ENCODE measurements at regions not wholly inside any gene's neighbourhood (a gene's known extent, or its start where the extent isn't known, plus 50 kb on each side); places are given as distances from the start of the nearest gene placed in this dataset.
"Not testable (repeated sequence)": the region's sequence is repeated elsewhere in the genome, so short reads cannot be mapped to it uniquely, and the experiment has no call there.

- TF ChIP-seq, protein P1, sequence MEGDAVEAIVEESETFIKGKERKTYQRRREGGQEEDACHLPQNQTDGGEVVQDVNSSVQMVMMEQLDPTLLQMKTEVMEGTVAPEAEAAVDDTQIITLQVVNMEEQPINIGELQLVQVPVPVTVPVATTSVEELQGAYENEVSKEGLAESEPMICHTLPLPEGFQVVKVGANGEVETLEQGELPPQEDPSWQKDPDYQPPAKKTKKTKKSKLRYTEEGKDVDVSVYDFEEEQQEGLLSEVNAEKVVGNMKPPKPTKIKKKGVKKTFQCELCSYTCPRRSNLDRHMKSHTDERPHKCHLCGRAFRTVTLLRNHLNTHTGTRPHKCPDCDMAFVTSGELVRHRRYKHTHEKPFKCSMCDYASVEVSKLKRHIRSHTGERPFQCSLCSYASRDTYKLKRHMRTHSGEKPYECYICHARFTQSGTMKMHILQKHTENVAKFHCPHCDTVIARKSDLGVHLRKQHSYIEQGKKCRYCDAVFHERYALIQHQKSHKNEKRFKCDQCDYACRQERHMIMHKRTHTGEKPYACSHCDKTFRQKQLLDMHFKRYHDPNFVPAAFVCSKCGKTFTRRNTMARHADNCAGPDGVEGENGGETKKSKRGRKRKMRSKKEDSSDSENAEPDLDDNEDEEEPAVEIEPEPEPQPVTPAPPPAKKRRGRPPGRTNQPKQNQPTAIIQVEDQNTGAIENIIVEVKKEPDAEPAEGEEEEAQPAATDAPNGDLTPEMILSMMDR (conservative IDR thresholded peaks at IDR 0.05) = no peak
- no peak for TF ChIP-seq EZH2 (IDR thresholded peaks at IDR 0.05; ENCODE audit: low read depth)
- Histone ChIP-seq H3F3A (ENCODE audit: insufficient read depth, low read depth) (peaks cover 29% of the 10 kb centered on the region), H3K79me2 (ENCODE audit: low read depth) (no peaks in the 10 kb centered on the region), H3K4me2 (no peak overlapping the region), H4K20me1 (ENCODE audit: insufficient read depth) (no peaks in the 10 kb centered on the region), H3K4me1 (replicated peaks; ENCODE audit: insufficient read depth) (peaks cover 28% of the 10 kb centered on the region), H3K4me3 (no peak overlapping the region), H2AFZ (no peak overlapping the region), H3K9me2 (ENCODE audit: insufficient read depth) (no peaks in the 10 kb centered on the region; the same call in 1 of the 2 replicates), H3K27ac (no peak overlapping the region), H3K36me3 (ENCODE audit: low read depth) (no peaks in the 10 kb centered on the region), H3K9me3 (ENCODE audit: insufficient read depth, low read depth) (no peaks in the 10 kb centered on the region), H3K27me3 (ENCODE audit: insufficient read depth, low read depth) (no peaks in the 10 kb centered on the region)
- DNase-seq = no peak
- ChIA-PET POLR2A (ENCODE audit: unreplicated experiment) (no interaction called here), CTCF (interaction anchor here (0.6 to 0.7 kb wide), 6 partner anchors 67 to 251 kb away, joined by 3 to 11 read pairs (median 6); no protein-coding TSS in a partner anchor)
- BruUV-seq (replicated peaks) = no TSS peak
- intact Hi-C loops (cut with micrococcal nuclease; ENCODE audit: unreplicated experiment) = loop anchor here (5.0 to 10.0 kb wide), 3 partner anchors 200 to 690 kb away; partner anchors contain the start of genes FBXO36, SLC16A14, SP100 and TRIP12
These were observed 97.7 kb upstream of the CAB39 start for GRCh38 chr2:230614913-230615332.

DNA sequence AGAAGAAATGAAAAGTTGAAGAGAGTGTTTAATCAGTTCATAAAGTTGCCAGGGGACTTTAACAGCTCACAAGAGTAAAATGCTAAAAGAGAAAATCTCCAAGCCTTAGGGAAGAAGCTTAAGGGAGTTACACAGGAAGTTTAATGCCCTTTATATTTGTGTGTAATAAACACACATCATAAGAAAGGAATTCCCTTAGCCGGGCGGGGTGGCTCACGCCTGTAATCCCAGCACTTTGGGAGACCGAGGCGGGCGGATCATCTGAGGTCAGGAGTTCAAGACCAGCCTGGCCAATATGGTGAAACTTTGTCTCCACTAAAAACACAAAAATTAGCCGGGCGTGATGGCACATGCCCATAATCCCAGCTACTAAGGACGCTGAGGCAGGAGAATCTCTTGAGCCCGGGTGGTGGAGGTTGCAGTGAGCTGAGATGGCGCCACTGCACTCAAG is 95.4 kb upstream of the CAB39 start:
- POLR2A ChIA-PET (ENCODE audit: unreplicated experiment) = interaction anchor here (0.6 to 0.7 kb wide), 5 partner anchors 97 to 597 kb away, joined by 3 to 16 read pairs (median 6); partner anchors contain the start of gene SP110
- peak overlapping the region; percentile 90 for H3K27ac ChIP-seq
- H3K9me2 ChIP-seq (ENCODE audit: insufficient read depth); BruUV-seq (replicated peaks); H3K4me3 ChIP-seq; H3K79me2 ChIP-seq (ENCODE audit: low read depth); H4K20me1 ChIP-seq (ENCODE audit: insufficient read depth); H3K36me3 ChIP-seq (ENCODE audit: low read depth); H3K27me3 ChIP-seq (ENCODE audit: insufficient read depth, low read depth); H3K9me3 ChIP-seq (ENCODE audit: insufficient read depth, low read depth); H2AFZ ChIP-seq: not testable (repeated sequence)
- peaks cover 28% of the 10 kb centered on the region for H3K4me1 ChIP-seq (replicated peaks; ENCODE audit: insufficient read depth)
- intact Hi-C loops (cut with micrococcal nuclease; ENCODE audit: unreplicated experiment) = loop anchor here (1.0 to 10.0 kb wide), 6 partner anchors 33 to 692 kb away; partner anchors contain the start of genes CAB39, FBXO36, SP100 and TRIP12
- H3K4me2 ChIP-seq = peak overlapping the region; percentile 30
- peaks cover 29% of the 10 kb centered on the region for H3F3A ChIP-seq (ENCODE audit: insufficient read depth, low read depth)
- CTCF ChIA-PET = interaction anchor here (0.5 kb wide), 1 partner anchor 248 kb away, joined by 3 read pairs; the partner anchor contains the start of gene ITM2C
- peak; percentile 68 to 91 for DNase-seq

DNA sequence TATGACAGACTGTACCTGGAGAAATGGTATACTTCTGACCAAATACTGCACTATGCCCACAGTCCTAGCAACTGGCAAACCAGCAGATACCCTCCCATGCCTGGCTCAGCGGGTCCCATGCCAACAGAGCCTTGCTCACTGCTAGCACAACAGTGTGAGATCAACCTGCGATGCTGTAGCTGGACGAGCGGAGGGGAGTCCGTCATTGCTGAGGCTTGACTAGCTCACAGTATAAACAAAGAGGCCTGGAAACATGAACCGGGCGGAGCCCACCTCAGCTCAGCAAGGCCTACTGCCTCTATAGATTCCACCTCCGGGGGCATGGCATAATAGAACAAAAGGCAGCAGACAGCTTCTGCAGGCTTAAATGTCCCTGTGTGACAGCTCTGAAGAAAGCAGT is 93.2 kb upstream of the CAB39 start:
- no peaks in the 10 kb centered on the region for H3K27me3 ChIP-seq (ENCODE audit: insufficient read depth, low read depth)
- ChIA-PET CTCF (no interaction called here), POLR2A (ENCODE audit: unreplicated experiment) (no interaction called here)
- H3K4me2 ChIP-seq = no peak overlapping the region
- no peaks in the 10 kb centered on the region for H3K9me3 ChIP-seq (ENCODE audit: insufficient read depth, low read depth)
- no peak overlapping the region for H2AFZ ChIP-seq
- peaks cover 29% of the 10 kb centered on the region for H3F3A ChIP-seq (ENCODE audit: insufficient read depth, low read depth)
- H3K9me2 ChIP-seq (ENCODE audit: insufficient read depth) = no peaks in the 10 kb centered on the region; the same call in 1 of the 2 replicates
- no peak for TF ChIP-seq EZH2 (IDR thresholded peaks at IDR 0.05; ENCODE audit: low read depth)
- TF ChIP-seq, protein P1 (conservative IDR thresholded peaks at IDR 0.05) = no peak
- H3K4me1 ChIP-seq (replicated peaks; ENCODE audit: insufficient read depth) = peaks cover 28% of the 10 kb centered on the region
- no peak overlapping the region for H3K4me3 ChIP-seq
- DNase-seq = peak in 1 of 2 experiments; percentile 29
- H3K79me2 ChIP-seq (ENCODE audit: low read depth) = no peaks in the 10 kb centered on the region
- H4K20me1 ChIP-seq (ENCODE audit: insufficient read depth) = no peaks in the 10 kb centered on the region
- no TSS peak for BruUV-seq (replicated peaks)
- no peak overlapping the region for H3K27ac ChIP-seq
- H3K36me3 ChIP-seq (ENCODE audit: low read depth) = no peaks in the 10 kb centered on the region
- intact Hi-C loops (cut with micrococcal nuclease; ENCODE audit: unreplicated experiment) = loop anchor here (10.0 kb wide), 2 partner anchors 205 to 695 kb away; partner anchors contain the start of genes FBXO36, SP100 and TRIP12

GRCh38 chr2:230625220-230625619 is 87.4 kb upstream of the CAB39 start:
- BruUV-seq (replicated peaks); POLR2A ChIA-PET (ENCODE audit: unreplicated experiment): not testable (repeated sequence)

DNA sequence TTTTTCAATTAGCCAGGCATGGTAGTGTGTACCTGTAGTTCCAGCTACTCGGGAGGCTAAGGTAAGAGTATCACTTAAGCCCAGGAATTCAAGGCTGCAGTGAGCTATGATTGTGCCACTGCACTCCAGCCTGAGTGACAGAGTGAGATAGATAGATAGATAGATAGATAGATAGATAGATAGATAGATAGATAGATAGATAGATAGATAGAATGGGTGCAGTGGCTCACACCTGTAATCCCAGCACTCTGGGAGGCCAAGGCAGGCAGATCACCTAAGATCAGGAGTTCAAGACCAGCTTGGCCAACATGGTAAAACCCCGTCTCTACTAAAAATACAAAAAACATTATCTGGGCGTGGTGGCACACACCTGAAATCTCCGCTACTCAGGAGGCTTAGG is 85.6 kb upstream of the CAB39 start:
- BruUV-seq (replicated peaks); POLR2A ChIA-PET (ENCODE audit: unreplicated experiment); H2AFZ ChIP-seq; intact Hi-C loops (cut with micrococcal nuclease; ENCODE audit: unreplicated experiment); H4K20me1 ChIP-seq (ENCODE audit: insufficient read depth); H3F3A ChIP-seq (ENCODE audit: insufficient read depth, low read depth); CTCF ChIA-PET; H3K9me3 ChIP-seq (ENCODE audit: insufficient read depth, low read depth); H3K27me3 ChIP-seq (ENCODE audit: insufficient read depth, low read depth); H3K4me3 ChIP-seq; H3K9me2 ChIP-seq (ENCODE audit: insufficient read depth); H3K36me3 ChIP-seq (ENCODE audit: low read depth); H3K27ac ChIP-seq; DNase-seq; H3K79me2 ChIP-seq (ENCODE audit: low read depth); H3K4me2 ChIP-seq; H3K4me1 ChIP-seq (replicated peaks; ENCODE audit: insufficient read depth): not testable (repeated sequence)

More at GRCh38 chr2:230625220-230625619, 87.4 kb upstream of the CAB39 start:
- DNase-seq; H4K20me1 ChIP-seq (ENCODE audit: insufficient read depth); H3K27me3 ChIP-seq (ENCODE audit: insufficient read depth, low read depth); H3F3A ChIP-seq (ENCODE audit: insufficient read depth, low read depth); H3K9me3 ChIP-seq (ENCODE audit: insufficient read depth, low read depth); H3K9me2 ChIP-seq (ENCODE audit: insufficient read depth); H3K36me3 ChIP-seq (ENCODE audit: low read depth); H3K4me3 ChIP-seq; H3K79me2 ChIP-seq (ENCODE audit: low read depth); H2AFZ ChIP-seq; H3K27ac ChIP-seq; intact Hi-C loops (cut with micrococcal nuclease; ENCODE audit: unreplicated experiment); CTCF ChIA-PET; H3K4me1 ChIP-seq (replicated peaks; ENCODE audit: insufficient read depth); H3K4me2 ChIP-seq: not testable (repeated sequence)

Measured in PC-9 (cell line).